IPS-NIHi7 (cell line): ENCODE measurements at regions not wholly inside any gene's neighbourhood (a gene's known extent, or its start where the extent isn't known, plus 50 kb on each side); places are given as distances from the start of the nearest gene placed in this dataset.
A peak's percentile ranks its signal among the peaks of the same experiment; 100 is the strongest.

Experiments
- DNase-seq: peaks from one replicate; pipeline ENCODE4 v3.0.0; 2012; ENCODE audit warnings: mixed read lengths; ENCODE audit errors: extremely low spot score

DNA sequence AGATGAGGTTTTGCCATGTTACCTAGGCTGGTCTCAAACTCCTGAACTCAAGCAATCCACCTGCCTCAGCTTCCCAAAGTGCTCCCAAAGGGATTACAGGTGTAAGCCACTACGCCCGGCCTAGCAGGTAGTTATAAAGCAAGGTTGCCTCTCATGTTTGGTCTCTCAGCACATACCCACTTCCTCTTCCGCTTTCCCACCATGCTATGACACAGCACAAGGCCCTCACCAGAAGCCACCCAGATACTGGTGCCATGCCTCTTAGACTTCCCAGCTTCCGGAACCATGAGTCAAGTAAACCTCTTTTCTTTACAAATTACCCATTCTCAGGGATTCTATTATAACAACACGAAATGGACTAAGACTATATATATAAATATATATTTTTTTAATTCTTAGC is 143.6 kb downstream of the COPRS start:
- DNase-seq, result no peak

DNA sequence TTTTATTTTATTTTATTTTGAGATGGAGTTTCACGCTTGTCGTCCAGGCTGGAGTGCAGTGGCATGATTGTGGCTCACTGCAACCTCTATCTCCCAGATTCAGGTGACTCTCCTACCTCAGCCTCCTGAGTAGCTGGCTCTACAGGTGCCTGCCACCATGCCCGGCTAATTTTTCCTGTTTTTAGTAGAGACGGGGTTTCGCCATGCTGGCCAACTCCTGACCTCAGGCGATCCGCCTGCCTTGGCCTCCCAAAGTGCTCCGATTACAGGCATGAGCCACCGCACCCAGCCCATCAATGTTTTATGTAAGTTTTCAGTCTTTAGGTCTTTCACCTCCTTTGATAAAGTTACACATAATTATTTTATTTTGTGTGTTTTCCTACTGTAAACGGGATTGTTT is 154.6 kb downstream of the COPRS start:
- DNase-seq, result no peak

DNA sequence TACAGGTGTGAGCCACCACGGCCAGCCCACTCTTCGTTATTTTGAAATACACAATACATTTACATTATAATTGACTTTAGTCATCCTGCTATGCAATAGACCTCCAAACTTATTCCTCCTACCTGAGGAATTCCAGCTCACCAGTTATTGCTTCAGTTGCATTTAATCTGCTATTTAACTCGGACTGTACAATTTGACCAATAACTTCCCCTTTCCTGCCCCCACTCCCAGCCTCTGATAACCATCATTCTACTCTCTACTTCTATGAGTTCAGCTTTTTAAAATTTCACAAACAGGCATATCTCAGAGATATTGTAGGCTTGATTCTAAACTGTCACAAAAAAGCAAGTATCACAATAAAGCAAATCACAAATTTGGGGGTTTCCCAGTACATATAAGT is 157.0 kb downstream of the COPRS start:
- DNase-seq, result no peak

DNA sequence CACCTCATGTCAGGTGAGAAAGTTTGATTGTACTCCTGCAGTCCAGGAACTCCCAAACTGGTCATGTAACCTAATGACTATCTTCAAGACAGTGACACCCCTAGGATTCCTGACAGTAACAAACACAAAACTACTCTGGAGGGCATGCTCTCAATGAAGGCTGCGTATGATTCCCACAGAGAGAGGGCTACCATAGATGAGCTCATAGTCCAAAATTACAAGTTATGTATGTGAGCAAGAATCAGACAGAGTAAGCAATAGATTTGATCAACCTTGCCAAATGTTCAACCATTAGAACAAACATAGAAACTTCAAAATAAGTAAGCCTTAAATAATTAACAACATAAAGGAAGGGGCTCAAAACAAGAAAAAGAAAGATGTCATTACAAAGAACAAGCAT is 158.1 kb downstream of the COPRS start:
- no peak for DNase-seq

DNA sequence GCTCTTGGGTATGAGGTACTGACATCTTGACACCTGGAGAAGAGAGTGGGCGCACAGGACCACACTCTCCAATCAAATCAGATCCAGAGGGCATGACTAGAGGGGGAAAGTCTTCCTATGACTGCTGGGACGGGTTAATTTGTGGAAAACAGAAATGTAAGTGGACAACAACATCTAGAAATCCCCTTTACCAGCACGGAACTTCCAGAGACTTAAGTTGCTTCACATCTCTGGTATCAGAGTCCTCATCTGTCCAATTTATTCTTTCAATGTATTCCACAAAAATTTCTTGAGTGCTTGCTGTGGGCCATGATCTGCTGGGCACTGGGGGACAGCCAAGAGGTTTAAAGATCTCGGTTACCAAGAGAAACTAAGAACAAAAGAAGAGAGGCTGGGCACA is 159.2 kb downstream of the COPRS start:
- DNase-seq, result no peak

DNA sequence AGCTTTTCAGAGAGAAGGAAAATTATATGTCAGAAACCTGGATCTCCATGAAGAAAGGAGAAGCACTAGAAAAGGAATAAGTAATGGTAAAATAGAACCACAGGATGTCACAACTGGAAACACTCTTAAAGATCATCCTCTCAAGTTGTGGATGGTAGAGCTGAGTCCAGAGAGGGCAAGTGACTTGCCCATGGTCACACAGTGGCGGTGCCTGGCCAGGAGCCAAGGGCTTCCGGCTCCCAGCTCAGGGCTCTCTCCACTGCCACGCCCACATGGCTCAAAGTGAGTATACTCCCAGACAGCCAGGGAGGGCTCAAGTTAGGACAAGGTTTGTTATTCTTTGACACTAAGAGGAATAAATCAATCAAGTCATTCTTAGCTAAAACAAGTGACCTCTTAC is 159.8 kb downstream of the COPRS start:
- no peak for DNase-seq

DNA sequence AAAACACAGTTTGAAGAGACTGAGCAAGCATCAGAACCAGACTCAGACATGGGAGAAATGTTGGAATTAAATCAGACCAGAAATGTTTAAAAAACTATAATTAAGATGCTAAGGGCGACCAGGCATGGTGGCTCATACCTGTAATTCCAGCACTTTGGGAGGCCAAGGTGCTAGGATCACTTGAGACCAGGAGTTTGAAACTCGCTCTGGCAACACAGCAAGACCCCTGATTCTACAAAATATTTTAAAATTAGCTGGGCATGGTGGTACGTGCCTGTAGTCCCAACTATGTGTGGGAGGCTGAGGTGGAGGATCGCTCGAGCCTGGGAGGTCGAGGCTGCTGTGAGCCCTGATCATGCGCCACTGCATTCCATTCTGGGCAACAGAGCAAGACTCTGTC is 160.3 kb downstream of the COPRS start:
- no peak for DNase-seq

DNA sequence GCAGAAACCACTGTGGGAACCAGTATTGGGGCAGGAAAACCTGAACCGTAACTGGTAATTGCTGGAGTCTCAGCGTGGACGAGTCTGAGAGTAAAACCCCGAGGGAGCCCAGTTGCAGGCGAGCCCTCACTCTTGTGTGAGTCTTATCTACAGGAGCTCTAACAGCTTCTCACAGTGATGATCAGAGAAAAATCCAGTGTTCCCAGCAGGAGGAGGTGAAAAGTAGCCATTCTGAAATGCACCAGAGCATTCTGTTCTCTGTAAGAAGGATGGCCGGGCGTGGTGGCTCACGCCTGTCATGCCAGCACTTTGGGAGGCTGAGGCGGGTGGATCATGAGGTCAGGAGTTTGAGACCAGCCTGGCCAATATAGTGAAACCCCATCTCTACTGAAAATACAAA is 161.2 kb downstream of the COPRS start:
- DNase-seq, result no peak

DNA sequence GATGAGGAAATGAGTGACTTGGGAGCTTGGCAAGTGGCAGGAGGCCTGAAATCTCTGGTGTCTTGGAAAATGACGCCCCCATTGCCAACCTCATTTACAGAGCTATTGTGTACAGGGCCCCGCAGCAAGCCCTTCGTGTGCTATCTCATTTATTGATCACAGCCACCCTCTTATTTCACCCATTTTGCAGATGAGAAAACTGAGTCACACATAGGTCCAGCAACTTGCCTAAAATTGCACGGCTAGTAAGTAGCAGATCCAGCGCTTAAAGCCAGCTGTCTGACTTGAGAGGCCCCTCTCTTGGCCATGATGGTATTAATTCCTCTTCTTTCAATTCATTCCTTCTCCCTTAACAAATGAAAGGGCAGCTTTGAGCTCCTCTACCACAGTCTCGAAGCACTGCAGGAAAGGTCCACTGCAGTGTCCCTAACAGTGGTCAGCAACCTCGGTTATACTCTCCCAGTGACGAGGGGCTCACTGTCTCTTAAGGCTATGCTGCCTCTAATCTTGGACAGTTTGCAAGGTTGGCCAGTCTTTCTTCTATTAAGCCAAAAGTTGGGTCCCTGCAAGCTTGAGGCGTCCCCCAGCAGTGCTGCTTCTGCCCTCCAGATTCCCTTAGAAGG is 162.2 kb downstream of the COPRS start:
- no peak for DNase-seq

DNA sequence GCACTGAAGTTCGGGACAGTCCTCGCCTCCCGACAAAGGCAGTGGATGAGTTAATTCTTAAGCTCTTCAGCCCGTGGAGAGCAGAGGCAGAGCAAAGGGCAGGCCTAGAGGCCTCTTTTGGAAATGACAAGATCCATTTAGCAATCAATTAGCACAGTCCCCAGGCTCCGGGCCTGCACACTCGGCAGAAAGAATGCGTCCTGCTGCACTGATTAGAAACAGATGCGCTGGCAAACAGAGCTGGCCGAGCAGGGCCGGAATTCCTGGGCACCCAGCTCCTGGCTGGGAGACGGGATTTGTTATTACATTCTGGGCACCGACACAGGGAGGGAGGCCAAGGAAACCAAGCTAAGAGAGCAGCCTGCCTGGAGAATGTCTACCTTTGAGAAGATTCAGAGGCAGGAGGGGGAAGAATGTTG is 162.9 kb downstream of the COPRS start:
- DNase-seq, result peak; percentile 67

DNA sequence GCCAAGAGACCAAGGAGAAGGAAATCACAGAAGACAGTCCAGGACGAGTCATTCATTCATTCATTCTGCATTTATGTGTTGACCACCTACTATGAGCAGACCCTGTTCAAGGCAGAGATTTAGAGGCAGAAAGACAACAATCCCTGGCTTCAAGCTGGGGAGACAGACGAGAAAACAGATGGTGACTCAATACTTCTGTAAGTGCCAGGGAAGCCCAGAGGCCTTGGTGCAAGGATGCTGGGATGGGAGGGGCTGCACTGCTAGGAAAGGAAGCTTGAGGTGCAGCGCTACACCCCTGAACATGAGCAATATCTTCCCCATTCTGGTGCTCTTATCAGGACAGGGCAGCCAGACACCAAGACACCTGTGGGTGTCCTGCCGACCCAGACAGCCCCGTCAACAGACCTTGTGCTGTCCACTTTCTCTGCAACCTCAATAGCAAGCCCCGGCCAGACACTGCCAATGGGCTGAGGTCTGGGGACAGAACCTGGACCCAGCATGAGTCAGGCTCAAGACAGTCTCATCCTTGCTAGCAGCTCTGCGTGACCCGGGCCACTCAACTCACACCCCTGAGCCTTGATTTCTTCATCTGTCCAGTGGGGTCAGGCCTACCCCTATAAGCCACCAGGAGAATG is 163.5 kb downstream of the COPRS start:
- no peak for DNase-seq

DNA sequence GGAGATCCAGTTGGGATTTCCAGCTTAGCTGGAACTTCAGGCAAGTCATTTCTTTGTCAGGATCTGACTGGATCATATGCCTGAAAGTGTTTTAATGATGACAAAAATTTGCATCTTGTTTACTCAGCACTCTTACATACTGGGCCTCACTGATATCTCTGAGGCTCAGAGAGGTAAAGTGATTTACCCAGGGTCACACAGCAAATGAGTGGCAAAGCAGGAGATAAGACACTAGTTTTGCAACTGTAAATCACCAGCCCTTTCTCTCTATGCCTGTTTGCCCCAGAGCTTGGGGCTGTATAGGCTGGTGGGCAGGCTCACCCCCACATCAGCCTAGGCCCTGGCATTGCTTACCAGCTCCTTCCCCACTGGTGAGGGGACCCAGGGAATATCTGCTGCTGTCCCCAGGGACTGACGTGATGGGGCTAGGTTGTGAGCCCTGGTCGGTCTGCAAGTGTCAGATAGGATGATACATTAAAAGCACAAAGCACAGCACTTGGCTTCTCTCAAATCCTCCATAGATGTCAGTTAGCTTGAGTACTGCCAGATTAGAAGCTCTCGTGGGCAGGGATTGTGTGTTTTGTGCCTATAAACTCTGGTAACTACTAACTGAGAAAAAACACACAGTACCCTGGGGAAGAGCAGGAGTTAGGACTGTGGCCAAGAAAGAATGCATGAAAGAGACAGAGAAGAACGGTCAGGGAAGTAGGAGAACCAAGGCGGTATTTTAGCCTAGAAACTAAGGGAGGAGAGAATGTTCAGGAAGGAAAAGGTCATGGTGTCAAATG is 165.4 kb downstream of the COPRS start:
- no peak for DNase-seq

DNA sequence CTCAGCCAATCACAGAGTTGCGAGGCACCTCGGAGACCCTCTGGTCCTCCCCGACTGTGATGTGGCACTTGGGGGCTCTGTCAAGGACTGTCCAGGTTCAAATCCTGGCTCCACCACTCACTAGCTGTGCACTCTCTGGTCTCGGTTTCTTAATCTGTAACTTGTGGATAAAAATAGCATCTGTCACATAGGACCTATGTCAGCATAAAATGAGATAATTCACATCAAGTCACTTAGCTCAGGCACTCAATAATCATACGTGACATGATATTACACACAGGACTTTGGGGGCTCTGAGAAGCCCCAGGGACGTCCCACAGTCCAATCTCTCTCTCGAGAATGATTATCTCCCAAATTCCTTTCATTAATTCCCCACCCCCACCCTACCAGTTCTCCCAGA is 166.4 kb downstream of the COPRS start:
- DNase-seq, result no peak

DNA sequence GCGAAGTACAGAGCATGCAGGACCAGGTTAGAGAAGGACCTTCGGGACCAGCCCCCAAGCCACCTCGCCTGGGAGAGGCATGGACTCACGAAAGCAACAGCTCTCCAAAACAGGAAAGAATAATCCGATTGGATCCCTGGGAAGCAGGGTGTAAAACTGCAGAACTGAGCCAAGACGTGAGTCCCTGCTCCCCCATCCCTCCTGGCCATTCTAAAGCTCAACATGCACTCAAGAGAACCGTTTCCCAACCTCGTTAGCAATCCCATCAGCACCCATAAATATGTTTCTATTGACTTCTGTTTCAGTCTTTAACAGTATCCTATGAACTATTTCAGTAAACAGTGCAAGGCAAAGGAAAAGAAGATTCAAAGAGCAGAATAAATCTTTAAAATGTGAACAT is 167.0 kb downstream of the COPRS start:
- DNase-seq, result no peak

DNA sequence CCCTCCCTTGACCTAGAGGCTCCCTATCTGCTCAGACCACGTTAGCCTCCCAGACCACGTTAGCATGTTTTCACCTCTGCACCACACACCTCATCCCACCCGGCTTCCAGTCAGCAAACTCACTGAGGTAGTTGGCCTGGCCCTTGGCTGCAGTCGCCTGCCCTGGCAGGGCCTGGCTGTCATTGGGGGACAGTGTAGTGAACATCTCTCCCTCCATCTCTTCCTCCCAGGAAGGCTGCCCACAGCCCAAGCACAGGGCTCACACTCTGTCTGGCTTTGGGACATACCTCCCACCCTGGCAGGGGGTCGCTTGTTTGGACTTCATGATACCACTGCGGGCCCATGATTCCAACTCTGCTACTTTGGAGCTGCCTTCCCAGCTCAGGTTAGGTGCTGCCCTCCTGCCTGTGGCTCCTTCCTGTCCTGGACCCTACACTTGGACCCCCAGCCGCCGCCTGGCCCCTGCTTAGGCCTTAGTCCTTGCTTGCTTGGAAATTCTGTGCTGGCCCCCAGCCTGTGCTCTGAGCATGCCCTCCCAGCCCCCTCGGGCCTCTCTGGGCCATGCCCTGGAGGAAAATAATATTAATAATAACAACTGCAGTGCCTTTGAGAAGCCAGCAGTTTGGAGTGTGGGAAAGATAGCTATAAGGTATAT is 167.7 kb downstream of the COPRS start:
- DNase-seq, result no peak

DNA sequence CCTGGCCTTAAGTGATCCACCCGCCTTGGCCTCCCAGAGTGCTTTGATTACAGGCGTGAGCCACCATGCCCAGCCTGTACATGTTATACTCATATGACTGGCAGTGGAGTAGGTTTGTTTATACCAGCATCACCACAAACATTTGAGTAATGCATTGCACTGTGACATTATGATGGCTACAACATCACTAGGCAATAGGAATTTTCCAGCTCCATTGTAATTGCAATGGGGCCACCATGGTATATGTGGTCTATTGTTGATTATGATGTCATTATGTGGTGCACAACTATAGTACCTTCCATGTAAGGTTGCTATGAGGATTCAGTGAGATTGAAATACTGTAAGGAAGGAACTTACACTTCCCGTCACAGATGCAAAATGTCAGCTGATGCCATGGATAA is 168.9 kb downstream of the COPRS start:
- DNase-seq, result no peak

DNA sequence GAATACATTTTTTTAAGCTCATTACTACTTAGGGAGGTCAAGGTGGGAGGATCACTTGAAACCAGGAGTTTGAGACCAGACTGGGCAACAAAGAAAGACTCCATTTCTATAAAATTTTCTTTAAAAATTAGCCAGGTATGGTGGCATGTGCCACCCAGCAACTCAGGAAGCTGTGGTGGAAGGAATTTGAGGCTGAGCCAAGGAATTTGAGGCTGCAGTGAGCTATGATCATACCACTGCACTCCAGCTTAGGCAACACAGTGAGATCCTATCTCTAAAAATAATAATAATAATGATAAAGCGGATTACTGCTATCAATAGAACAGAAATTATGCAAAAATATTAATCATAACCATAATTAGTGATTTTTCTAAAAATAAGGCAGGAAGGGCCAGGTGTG is 170.3 kb downstream of the COPRS start:
- DNase-seq, result no peak

DNA sequence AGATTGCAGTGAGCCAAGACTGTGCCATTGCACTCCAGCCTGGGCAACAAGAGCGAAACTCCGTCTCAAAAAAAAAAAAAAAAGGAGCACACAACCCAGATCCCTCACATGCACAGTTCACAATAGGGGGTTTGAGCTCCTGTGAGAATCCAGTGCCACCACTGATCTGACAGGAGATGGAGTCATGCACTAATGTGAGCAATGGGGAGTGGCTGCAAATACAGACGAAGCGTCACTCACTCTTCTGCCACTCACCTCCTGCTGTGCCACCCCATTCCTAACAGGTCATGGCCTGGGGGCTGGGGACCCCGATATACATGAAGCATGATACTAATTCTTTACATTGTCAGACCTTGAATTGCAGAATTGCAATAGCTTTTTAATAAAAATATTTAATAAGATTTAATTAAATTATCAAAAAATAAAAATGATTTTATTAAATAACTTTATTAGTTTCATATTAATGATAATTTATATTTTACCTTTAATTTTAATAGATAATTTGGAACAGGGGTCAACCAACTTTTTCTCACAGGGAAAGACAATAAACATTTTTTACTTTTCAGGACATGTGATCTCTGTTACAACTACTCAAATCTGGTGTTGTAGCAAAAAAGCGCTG is 171.4 kb downstream of the COPRS start:
- no peak for DNase-seq

DNA sequence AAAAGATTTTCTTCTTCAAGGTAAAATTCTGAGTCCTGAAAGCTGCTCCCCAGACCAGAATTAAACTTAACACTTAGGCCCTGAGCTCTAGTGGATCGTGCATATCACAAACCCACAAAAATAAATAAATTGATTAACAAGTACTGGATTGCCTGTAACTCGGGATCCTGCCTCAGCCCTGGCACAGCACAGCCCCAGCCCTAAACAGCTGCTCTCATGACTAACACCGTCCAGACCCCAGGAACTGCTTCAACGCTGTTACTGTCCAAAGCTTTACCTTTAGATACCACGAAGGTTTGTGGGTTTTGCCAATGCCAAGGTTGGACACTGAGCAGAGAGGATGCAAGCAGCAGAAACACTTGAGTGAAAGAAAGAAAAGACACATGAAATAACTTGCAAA is 172.5 kb downstream of the COPRS start:
- DNase-seq, result no peak

DNA sequence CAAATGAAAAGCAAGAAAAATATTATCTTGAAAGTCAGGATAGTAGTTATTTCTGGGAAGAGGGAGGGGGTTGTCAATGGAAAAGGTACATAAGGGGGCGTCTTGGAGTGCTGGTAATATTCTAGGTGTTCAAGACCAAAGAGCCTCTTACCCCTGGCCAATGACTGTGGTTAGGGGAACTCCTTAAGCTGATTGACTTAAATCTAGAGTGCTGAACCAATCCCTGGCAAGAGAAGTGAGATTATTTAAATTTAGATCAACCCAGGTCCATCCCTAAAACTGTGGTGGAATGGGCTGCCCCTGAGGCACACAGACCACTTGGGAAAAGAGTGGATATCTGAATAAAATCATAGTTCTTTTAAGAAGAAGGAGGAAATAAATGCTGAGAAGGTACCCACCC is 174.1 kb downstream of the COPRS start:
- DNase-seq, result no peak

DNA sequence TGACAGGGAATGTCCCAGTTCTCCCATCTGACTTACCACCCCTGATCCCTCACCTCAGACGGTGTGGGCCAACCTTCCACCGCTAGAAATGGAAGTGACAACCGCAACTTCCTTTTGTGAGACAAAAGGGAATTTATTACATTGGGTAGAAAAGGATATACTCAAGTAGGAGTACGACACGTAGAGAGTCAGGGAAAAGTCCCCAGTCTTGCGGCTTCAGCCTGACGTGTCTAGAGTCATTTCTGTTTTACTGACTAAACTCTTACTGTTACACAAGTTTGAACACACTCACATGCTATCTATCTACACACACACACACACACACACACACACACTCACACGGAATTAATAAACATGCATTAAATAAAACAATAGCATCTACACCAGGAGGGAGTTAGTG is 178.9 kb downstream of the COPRS start:
- no peak for DNase-seq

DNA sequence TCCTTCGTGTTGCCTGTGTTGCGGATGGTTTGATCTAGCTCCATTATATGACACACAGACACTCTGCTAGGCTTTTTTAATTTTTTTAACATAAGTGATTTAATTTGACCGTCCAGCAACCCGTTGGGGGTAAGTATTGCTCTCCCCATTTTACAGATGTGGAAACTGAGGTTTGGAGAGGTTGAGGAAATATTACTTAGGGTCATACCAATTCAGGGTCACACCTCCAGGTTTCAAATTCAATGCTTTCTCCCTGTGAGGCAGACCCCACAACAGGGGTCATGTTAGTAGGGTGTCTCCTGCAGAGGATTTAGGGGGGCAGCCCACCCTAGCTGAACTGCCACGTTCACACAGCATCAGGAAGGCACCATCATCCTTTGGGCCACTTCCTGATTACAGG is 179.4 kb downstream of the COPRS start:
- DNase-seq, result no peak
